VCaP (cell line): ENCODE measurements at regions not wholly inside any gene's neighbourhood (a gene's known extent, or its start where the extent isn't known, plus 50 kb on each side); places are given as distances from the start of the nearest gene placed in this dataset.
"Not testable (repeated sequence)": the region's sequence is repeated elsewhere in the genome, so short reads cannot be mapped to it uniquely, and the experiment has no call there.

ENCODE experiments used
- H3K27ac ChIP-seq: fragments of 450-650 bp; 2 replicates; pipeline ENCODE4 v1.5.1; 2017
- TF ChIP-seq, protein P1 (sequence below): fragments of 450-650 bp; conservative IDR thresholded peaks from 2 replicates; pipeline ENCODE4 v1.5.1; 2017; ENCODE audit warnings: mild to moderate bottlenecking, moderate library complexity

DNA sequence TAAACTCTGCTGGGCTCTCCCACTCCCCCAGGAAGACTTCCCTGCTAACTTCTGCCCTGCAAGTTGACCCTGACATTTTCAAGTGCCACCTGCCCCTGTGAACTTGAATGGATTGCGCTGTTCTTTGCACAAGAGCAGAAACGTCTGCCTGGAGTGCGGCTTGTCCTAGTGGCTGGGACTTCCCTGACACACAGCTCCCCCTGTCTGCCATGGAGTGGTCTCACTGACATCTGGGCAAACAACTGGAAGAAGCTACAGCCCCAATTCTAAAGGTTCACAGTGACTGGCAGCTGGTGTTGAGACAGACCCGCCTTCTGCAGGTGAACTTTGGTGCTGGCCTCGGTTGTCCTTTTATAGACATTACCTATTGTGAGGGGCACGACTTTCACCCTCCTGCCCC, 138.7 kb downstream of the KLRB1 start:
- TF ChIP-seq, protein P1, sequence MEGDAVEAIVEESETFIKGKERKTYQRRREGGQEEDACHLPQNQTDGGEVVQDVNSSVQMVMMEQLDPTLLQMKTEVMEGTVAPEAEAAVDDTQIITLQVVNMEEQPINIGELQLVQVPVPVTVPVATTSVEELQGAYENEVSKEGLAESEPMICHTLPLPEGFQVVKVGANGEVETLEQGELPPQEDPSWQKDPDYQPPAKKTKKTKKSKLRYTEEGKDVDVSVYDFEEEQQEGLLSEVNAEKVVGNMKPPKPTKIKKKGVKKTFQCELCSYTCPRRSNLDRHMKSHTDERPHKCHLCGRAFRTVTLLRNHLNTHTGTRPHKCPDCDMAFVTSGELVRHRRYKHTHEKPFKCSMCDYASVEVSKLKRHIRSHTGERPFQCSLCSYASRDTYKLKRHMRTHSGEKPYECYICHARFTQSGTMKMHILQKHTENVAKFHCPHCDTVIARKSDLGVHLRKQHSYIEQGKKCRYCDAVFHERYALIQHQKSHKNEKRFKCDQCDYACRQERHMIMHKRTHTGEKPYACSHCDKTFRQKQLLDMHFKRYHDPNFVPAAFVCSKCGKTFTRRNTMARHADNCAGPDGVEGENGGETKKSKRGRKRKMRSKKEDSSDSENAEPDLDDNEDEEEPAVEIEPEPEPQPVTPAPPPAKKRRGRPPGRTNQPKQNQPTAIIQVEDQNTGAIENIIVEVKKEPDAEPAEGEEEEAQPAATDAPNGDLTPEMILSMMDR: peak; percentile 39
- not testable (repeated sequence) for H3K27ac ChIP-seq

DNA sequence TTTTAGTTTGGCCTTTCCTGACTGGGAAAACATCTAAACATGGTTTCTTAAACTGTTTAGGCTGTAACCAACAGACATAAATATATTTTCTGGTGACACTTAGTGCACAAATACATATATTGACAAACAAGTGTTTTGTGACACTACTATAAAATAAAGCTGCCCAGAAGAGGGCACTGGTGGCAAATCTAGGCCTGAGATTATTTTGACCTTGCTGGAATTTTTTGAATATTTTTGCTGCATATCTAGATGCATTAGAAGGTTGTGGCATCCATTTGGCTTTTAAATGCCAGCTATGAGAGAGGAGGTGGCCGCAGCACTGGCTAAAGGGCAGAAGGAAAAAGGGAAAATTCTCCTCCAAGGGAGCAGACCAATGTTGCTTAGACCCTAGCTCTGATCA, 139.6 kb downstream of the KLRB1 start:
- H3K27ac ChIP-seq: not testable (repeated sequence)
- TF ChIP-seq, protein P1: 0 out of 2 replicates have a peak, but pooled peaks have one; percentile 17

DNA sequence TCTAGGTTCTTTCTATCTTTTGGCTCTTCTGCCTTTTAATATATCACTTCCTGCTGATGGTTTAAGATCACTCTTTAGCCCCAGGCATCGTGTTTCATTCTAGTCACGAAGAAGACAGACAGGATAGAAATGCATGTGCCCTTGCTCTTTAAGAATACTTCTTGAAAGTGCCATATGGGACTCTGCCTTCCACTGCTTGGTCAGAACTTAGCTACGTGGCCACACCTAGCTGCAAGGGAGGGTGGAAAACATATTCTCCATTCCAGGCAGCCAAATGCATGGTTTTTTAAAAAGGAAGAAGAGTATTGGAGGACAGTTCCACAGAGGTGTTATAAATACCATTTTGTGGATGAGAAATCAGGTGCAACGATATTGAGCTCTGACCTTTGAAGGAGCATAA, 143.3 kb downstream of the KLRB1 start:
- TF ChIP-seq, protein P1: no peak
- H3K27ac ChIP-seq: no peak overlapping the region

DNA sequence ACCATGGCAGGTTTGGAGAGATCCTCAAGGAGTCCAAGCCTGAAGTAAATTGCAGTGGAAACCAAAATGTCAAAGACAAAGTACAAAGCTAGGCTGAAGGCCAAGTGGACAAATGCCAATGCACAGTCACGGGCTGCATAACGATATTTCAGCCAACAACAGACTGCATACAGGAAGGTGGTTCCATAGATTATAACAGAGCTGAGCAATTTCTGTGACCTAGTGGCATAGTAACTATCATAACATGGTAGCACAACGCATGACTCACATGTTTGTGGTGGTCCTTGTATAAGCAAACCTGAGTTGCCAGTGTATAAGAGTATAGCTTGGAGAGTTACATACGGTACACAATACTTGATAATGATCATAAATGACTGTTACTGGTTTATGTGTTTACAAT, 152.2 kb downstream of the KLRB1 start:
- not testable (repeated sequence) for H3K27ac ChIP-seq

DNA sequence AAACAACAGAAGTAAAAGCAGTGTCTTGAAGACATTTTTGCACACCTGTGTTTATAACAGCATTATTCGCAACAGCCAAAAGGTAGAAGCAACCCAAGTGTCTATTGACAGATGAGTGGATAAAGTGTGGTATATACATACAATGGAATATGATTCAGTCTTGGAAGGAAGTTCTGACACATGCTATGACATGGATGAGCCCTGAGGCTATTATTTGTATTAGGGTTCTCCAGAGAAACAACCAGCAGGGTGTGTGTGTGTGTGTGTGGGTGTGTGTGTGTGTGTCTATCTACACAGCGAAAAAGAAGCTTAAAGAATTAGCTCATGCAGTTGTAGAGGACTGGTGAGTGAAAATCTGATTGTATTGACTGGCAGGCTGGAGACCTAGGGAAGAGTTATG, 153.7 kb downstream of the KLRB1 start:
- not testable (repeated sequence) for H3K27ac ChIP-seq

DNA sequence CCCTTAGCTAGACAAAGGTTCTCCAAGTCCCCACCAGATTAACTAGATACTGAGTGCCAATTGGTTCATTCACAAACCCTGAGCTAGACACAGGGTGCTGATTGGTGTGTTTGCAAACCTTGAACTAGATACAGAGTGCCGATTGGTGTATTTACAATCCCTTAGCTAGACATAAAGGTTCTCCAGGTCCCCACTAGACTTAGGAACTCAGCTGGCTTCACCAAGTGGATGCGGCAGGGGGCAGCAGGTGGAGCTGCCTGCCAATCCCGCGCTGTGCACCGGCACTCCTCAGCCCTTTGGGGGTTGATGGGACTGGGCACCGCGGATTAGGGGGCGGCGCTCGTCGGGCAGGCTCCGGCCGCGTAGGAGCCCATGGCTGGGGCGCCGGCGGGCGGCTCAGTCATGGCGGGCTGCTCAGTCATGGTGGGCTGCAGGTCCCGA, 157.6 kb downstream of the KLRB1 start:
- H3K27ac ChIP-seq: not testable (repeated sequence)

DNA sequence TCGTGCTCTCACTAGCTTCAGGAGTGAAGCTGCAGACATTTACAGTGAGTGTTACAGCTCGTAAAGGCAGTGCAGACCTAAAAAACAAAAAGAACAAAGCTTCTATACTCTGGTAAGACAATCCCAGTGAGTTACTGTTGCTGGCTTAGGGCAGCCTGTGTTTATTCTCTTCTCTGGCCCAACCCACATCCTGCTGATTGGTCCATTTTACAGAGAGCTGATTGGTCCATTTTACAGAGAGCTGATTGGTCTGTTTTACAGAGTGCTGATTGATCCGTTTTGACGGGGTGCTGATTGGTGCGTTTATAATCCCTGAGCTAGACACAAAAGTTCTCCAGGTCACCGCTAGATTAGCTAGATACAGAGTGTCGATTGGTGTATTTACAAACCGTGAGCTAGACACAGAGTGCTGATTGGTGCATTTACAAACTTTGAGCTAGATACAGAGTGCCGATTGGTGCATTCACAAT, 158.0 kb downstream of the KLRB1 start:
- not testable (repeated sequence) for H3K27ac ChIP-seq

DNA sequence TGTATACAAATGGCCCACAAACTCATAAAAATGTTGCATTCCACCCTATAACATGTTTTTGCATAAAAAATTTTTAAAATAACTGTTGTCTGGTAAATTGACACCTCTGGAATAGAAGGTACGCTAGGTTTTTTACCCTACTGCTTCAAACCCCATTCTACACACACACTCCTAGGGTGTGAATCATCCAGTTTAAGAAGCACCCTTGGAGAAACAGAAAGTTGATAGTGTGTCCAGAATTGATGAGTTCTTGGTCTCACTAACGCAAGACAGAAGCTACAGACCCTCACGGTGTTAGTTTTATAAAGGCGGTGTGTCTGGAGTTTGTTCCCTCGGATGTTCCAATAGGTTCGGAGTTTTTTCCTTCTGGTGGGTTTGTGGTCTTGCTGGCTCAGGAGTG, 158.5 kb downstream of the KLRB1 start:
- TF ChIP-seq, protein P1: no peak
- peak overlapping the region; percentile 66 for H3K27ac ChIP-seq

DNA sequence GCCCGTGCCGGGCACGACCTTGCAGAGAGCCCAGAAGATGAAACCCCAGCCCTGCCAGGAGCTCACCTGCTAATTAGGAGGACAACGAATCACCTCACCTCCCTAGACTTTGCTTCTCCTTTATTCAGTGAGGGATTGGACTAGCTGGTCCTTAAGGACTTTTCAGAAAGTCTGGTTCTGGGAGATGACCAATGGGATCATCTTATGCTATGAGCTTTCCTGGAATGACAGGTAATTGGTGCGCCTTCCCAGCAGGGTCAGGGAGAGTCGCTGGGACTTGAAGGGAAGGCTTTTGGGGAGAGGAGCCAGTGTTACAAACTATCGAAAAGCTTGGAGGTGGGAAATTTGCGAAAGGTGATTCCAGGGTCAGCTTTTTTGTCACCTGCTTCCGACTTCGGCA, 159.1 kb downstream of the KLRB1 start:
- peak overlapping the region; percentile 66 for H3K27ac ChIP-seq

DNA sequence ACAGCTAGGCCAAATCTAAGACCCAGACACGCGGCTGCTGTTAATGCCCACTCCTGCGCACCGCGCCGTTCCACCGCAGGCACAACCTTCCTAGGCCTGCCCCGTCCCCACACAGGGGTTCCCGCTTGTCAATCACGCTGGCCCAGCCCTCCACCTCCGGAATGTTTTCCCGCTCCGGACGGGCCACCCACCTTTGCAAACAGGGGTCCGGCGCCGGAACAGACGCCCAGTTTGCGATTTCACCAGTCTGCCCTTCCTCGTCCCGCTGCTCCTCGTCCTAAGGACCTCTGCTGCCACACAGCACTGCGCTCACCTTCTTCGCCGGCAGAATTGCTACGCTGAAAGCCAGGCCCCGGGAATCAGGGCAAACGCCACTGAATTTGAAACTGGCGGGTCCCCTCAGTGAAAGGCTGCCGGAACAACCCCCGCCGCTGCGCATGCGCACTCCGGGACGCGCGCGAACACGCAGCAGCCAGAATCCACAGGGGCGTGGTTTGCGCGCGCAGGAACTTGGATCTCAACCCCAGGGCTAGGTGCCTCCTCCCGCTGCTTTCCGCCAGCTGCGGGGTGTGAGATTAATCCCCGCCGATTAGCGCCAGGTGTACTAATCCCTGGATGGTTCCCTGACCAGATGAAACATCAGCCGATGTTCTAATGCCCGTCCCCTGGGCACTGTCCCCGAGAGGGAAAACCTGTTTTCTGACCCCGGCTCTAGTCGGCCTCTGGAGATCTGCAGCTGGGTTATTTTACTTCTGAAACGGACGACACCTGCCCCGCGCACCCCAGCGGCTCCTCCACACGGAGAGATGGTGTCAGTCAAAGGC, 159.7 kb downstream of the KLRB1 start:
- peak overlapping the region; percentile 66 for H3K27ac ChIP-seq

DNA sequence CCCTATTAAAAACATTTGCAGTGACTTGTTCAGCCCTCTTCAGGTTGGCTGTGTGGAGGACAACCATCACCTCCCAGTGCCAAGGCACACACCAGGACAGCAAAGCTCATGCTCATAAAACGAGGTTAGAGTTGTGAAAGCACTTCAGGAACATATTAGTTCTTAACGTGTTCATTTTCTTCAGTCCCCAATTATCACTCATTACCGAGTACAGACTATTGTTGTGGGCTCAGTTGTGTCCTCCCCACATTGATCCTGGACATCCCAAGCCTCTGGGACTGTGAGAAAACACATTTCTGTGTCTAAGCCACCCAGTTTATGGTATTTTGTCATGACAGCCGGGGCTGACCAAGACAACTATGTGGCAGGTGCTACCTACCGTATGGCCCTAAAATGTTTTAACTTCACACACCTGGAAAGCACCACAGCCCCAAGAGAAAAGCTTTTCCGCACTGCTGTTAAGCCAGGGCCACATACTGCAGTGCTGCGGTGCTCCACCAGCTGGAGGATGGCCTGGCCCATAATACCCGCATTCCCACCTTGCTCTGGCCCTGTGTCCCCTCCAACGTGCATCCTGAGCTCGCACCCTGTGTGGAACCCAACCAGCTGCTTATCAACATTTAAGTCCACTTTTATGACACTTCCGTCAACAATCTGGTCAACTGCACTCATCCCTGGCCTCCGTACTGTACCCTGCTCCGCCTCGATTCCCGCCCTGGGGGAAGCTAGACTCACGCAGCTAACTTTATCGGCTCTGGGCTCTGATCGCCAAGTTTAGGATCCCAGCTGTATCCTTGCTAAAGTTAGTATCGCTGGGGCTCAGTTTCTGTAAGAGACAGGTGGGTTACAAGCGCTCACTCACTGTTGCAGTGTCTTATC, 160.6 kb downstream of the KLRB1 start:
- not testable (repeated sequence) for H3K27ac ChIP-seq

DNA sequence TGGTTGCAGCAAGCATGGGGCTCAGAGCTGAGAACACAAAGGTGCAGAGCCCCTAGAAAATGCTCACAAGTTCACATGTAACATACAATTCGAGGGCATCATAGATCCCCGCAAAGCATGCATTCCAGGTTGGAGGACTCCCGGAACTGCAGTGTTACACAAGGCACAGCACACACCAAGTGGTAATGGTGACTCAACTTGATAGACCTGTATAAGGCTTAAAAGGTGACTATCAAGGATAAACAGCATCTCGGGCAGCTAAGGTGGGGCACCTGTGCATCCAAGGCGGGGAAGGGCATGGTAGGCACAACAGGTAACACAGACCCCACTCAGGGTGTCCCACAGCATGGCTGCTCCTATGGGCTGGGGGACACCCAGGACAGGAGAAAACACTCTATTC, 167.3 kb downstream of the KLRB1 start:
- not testable (repeated sequence) for H3K27ac ChIP-seq

DNA sequence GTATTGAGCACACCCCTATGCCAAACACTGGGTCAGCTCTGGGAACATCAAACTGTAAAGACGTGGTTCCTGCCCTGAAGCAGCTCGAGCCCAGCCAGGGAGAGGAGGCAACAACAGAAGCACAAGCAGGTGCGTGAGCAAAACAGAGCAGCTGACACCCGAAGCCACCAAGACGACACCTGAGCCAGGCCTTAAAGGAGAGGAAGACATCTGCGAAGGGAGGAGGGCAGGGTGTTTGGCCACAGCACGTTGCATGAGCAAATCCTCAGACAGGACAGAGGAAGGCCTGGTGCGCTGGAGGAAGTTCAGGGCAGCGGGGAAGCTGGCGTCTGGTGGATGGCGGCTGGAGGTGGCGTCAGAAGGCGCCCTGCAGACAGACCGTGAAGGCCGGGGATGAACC, 172.0 kb downstream of the KLRB1 start:
- not testable (repeated sequence) for H3K27ac ChIP-seq

DNA sequence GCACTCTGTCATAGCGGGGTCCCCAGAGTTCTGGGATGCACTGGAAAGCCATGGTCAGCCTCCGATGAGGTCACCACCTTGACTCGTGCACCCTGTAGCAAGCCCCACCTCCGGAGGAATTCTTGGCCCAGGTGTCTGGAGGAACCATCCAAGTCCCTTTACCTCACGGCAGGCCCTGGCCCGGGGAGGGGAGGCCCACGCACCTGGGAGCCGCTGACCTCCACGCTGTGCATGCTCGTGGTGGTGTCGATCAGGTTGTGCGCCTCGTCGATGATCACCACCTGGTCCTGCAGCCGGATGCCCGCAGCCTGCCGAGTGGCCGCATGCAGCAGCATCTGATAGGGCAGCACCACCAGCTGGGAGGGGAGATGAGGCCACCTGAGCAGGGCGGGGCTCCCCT, 177.3 kb downstream of the KLRB1 start:
- H3K27ac ChIP-seq: not testable (repeated sequence)

DNA sequence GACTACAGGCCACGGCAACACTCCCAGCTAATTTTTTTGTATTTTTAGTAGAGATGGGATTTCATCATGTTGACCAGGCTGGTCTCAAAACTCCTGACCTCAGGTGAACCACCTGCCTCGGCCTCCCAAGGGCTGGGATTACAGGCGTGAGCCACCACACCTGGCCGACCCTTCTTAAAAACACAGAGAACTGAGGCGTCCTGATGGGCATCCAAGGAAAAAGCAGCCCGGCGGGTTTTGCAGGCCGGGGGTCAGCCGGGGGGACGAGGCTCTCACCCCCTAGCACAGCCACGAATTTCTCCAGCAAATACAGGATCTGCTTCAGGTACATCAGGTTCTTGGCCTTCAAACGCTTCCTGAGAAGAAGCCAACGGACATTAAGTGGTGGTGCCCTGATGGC, 178.9 kb downstream of the KLRB1 start:
- H3K27ac ChIP-seq: not testable (repeated sequence)

DNA sequence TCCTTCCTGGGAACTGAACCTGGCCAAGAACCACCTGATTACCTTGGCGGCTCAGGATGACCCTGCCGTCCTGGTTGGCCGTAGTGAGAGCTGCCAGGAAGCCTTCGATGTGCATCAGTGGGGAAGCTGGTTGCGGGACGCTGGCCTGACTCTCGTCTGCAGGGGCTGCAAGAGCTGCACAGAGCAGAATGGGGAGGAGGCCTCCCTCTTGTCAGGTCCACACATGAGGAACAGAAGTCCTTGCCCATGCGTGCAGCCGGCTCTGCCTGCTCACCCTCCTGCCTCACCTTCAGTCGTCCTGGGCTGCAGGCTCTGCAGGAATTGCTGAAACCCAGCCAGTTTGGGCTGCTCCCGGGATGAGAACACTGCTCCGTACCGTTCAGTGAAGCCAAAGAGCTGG, 182.3 kb downstream of the KLRB1 start:
- H3K27ac ChIP-seq: not testable (repeated sequence)
